DMS53 treated with DMSO at 0.1 percent for 48 hours (cell line): ENCODE measurements at regions not wholly inside any gene's neighbourhood (a gene's known extent, or its start where the extent isn't known, plus 50 kb on each side); places are given as distances from the start of the nearest gene placed in this dataset.
"Not testable (repeated sequence)": the region's sequence is repeated elsewhere in the genome, so short reads cannot be mapped to it uniquely, and the experiment has no call there.

ENCODE experiments used
- DNase-seq: peaks from one replicate; lab custom pipeline; 2025; ENCODE audit not compliant: unreplicated experiment; lab: John Stamatoyannopoulos, UW

GRCh38 chr9:82763656-82764055 is 299.3 kb downstream of the RASEF start:
- DNase-seq = no peak

- DNase-seq = no peak
Observed at GRCh38 chr9:82764061-82764668, 298.8 kb downstream of the RASEF start.

DNA sequence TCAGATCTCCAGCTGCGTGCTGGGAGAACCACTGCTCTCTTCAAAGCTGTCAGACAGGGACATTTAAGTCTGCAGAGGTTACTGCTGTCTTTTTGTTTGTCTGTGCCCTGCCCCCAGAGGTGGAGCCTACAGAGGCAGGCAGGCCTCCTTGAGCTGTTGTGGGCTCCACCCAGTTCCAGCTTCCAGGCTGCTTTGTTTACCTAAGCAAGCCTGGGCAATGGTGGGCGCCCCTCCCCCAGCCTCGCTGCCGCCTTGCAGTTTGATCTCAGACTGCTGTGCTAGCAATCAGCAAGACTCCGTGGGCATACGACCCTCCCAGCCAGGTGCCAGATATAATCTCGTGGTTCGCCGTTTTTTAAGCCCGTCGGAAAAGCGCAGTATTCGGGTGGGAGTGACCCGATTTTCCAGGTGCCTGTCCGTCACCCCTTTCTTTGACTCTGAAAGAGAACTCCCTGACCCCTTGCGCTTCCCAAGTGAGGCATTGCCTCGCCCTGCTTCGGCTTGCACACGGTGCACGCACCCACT is 288.2 kb downstream of the RASEF start:
- DNase-seq = not testable (repeated sequence)

DNA sequence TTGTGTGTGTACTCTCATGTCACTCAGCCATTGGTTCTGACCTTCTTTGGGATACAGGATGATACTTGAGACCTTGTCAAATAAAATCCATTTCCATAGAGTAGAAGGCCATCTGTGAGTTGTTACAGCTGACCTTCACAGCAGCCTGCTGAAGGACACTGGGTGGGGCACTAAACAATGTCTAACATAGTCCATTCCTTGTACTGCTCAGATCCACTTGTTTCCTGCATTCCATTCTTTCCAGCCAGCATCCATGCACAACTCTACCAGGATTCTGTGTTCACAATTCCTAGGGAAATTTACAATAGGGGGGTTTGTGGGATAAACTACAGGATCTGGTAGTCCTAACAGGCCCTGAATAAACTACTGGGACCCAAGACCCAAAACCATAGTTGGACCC is 286.4 kb downstream of the RASEF start:
- DNase-seq = no peak

DNA sequence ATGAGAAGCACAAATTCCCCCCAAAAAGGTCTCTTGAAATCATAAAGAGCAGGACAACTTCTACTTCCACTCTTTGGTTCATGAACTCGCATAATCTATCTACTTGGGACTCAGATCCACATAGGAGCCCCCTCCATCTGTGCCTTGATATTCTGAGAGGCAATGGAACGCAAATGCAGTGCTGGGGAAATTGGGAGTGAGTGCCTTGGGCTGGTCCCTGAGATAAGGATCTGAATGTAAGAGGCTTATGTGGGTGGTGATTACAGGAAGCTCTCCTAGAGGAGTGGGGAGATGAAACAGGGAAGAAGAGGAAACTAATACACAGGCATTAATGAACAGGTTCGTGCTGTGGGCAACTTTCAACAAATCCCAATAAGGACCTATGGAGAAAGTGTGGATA is 285.6 kb downstream of the RASEF start:
- DNase-seq = no peak

- not testable (repeated sequence) for DNase-seq
Observed at GRCh38 chr9:82778923-82779322, 284.0 kb downstream of the RASEF start.

- DNase-seq = no peak
Observed at GRCh38 chr9:82780017-82780416, 282.9 kb downstream of the RASEF start.

- no peak for DNase-seq
Observed at GRCh38 chr9:82781921-82782392, 281.0 kb downstream of the RASEF start.

- DNase-seq = no peak
Observed at GRCh38 chr9:82783045-82783444, 279.9 kb downstream of the RASEF start.

DNA sequence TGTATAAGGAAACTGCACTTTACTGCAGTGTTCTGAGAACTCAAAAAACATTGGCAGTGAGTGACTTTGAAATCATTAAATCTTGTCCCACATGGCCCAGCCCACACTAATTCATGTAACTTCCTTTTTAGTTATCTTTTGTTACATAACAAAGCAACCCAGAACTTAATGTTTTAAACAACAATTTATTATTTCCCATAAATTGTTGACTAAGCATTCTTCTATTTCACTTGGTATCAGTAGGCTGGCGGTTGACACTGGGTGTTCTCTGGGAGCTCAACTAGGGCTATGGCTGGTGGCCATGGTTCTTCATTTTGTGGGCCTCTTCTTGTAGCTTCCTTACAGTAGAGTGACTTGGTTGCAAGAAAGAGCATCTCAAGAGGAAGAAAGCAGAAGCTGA is 278.4 kb downstream of the RASEF start:
- DNase-seq = no peak

DNA sequence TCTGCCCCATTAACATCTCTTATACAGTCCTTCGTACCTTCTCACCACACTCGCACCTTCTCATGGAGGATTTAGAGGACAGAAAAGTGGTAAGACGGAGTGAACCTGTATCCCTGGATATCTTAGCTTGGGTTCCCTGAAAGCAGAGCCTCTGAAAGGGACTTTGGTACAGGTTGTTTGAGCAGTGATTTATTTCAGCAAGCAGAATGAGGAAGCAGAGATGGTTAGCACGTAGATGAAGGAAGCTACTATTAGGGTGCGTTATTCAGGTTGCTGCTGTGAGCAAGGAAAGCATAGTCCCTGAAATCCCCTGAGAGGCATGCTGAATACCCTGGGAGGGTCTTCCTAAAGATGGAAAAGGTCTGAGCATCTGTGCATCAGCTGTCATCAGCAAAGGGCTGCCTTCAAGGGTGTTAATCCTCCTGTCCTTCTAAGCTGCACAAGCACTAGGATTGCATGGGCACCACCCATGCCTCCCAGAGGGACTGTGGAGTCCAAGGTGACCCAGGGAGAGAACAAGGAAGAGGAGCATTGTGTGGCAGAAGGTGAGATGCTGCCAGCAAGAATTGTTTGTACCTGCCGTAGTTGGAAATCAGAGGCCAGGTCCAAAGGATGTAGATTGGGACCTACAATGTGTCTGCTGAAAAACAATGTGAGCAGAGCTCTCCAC is 273.7 kb downstream of the RASEF start:
- no peak for DNase-seq

DNA sequence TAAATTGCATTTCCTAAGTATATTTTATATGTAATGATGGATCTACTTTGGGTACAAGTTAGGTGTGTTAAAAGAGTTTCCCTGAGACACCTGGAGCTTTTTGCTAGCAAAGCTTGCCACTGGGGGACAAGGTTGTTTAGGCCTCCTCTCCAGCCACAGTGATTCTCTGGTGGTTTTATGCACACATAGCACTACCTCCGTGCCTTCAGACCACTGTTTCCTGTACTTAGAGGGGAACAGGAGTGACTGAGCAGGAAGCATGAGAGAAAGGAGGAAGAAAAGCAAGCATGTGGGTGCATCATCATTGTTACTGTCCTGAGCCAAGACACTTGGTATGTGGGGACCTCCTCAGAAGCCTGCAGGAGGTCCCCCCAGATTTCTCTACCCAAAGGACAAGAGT is 272.1 kb downstream of the RASEF start:
- no peak for DNase-seq

DNA sequence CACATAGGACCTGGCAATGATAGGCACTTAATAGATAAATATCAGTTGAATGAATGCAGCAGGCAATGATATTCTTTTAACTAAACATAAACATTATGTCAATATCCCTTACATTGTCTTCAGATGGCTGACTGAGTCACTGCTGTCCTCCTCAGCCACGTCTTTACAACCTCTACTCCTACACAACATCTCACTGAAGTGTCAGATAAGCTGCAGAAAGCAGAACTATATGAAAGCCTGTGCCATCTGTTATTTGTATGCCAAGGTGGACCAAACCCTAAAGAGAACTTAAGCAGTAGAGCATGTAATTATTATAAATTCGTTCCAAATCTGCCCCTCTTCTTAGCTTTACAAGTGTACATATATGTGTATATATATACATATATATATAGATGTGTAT is 271.2 kb downstream of the RASEF start:
- DNase-seq = no peak

GRCh38 chr9:82797534-82797933 is 265.4 kb downstream of the RASEF start:
- DNase-seq = peak; percentile 12

- no peak for DNase-seq
Observed at GRCh38 chr9:82799286-82799685, 263.7 kb downstream of the RASEF start.

DNA sequence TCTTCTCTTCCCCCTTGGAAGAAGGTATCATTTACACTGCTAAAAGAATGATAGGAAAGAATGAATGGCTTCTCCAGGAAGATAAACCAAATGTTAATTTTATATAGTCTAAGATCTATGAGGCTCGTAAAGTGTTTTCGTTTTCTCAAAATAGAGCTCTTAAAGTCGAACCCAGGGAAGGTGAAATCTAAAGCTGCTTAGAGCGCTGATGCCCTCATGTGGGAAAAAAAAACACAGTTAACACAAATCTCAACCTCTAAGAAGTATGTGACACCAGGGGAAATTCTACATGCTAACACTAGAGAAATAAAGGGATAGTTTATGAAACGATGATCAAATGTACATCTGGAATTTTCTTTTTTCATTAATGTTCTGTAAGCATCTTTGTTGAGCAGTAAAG is 257.9 kb downstream of the RASEF start:
- no peak for DNase-seq

DNA sequence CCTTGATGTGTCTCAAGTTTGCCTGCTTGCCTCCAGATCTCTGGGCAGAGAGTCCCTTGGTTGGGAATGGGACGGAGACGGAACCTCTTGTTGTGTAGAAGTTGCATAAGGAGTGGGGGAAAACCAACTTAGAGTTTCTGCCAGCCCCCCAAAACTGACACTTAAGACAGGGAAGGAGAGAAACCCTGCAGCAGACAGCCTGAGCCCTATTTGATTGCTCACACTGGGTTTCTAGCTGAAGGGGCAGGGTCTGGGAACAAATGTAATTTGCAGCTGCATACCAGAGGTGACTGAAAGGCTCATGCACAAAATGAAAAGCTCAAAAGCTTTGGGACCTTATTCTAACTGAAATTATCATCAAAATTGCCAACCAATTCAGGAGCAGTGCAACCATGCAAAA is 254.5 kb downstream of the RASEF start:
- no peak for DNase-seq

- DNase-seq = peak; percentile 82
Observed at GRCh38 chr9:82810915-82811314, 252.0 kb downstream of the RASEF start.

DNA sequence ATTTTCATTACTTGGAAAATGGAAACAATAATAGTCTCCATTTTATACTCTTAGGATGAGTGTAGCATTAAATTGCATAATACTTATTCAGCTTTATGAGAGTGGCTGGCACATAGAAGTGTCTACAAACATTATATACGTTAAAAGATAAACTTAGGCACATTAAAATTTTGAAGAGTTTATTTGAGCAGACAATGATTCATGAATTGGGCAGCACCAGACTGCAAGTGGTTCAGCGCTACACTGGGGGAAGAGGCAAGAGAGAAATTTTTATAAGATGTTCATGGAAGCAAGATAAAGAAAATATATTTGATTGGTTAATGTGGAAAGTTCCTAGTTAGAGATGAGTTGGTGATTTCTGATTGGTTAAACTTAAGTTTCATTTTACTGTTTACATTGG is 243.7 kb downstream of the RASEF start:
- no peak for DNase-seq

- no peak for DNase-seq
Observed at GRCh38 chr9:82820186-82820585, 242.8 kb downstream of the RASEF start.

DNA sequence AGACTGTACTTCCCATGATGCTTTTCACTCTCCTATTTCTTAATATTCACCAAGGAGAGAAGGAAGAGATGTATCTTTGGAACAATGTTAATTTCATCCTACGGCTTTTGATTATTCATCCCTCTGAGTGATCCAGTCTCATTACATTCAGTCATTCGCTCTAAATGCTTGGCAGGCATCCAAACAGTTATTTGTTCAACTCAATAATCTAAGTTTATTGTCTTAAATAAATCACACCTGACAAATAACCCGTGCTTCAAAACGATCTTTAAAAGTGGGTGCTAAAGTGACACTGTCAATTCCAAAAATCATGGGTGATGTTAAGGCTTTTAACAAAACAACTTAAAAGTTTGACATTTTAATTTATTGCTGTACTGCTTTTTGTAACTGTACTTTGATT is 233.1 kb downstream of the RASEF start:
- DNase-seq = no peak

DNA sequence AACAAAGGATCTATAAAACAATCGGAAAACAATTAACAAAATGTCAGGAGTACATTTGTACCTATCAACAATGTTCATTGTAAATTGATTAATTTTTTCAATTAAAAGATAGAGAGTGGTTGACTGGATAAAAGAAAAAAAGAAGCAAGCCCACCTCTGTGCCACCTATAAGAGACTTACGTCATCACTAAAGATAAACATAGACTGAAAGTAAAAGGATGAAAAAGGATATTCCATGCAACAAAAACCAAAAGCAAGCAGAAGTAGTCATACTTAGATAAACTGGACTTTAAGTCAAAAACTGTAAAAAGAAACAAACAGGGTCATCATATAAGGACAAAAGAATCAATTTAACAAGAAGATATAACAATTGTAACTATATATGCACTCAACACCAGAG is 197.4 kb downstream of the RASEF start:
- no peak for DNase-seq
